ENCODE measurements at regions not wholly inside any gene's neighbourhood (a gene's known extent, or its start where the extent isn't known, plus 50 kb on each side); places are given as distances from the start of the nearest gene placed in this dataset.

- Mint-ChIP-seq H3K27me3 (peaks cover 12 to 32% of the 10 kb centered on the region in 2 donors), H3K9me3 (peaks cover 0 to 1% (median 0%) of the 10 kb centered on the region in 5 donors), H3K27ac (no peak overlapping the region), H3K4me1 (no peaks in the 10 kb centered on the region), H3K36me3 (no peaks in the 10 kb centered on the region), H3K4me3 (no peak overlapping the region)
- Histone ChIP-seq H3K27ac (ENCODE audit: low read depth, low read length) (no peak overlapping the region), H3K36me3 (ENCODE audit: insufficient read depth, low read length) (no peaks in the 10 kb centered on the region), H3K4me1 (ENCODE audit: insufficient read depth, low read length) (no peaks in the 10 kb centered on the region), H3K4me3 (ENCODE audit: low read length) (no peak overlapping the region), H3K27me3 (ENCODE audit: insufficient read depth, low read length, poor library complexity, severe bottlenecking) (no peaks in the 10 kb centered on the region), H3K9me3 (ENCODE audit: low read length) (no peaks in the 10 kb centered on the region)
- ChIA-PET POLR2A (no interaction called here), CTCF (no interaction called here)
- peak in 1 of 5 donors; percentile 2 for DNase-seq
These were observed 80.0 kb upstream of the DBX2 start for GRCh38 chr12:45130881-45131281.

GRCh38 chr12:45131506-45131905 is 80.6 kb upstream of the DBX2 start:
- H3K4me3 ChIP-seq (ENCODE audit: low read length), result no peak overlapping the region
- H3K27ac Mint-ChIP-seq, result no peak overlapping the region
- H3K9me3 ChIP-seq (ENCODE audit: low read length), result no peaks in the 10 kb centered on the region
- no peaks in the 10 kb centered on the region for H3K4me1 ChIP-seq (ENCODE audit: insufficient read depth, low read length)
- peaks cover 13 to 34% of the 10 kb centered on the region in 2 donors for H3K27me3 Mint-ChIP-seq
- no peaks in the 10 kb centered on the region for H3K27me3 ChIP-seq (ENCODE audit: insufficient read depth, low read length, poor library complexity, severe bottlenecking)
- H3K36me3 ChIP-seq (ENCODE audit: insufficient read depth, low read length), result no peaks in the 10 kb centered on the region
- CTCF ChIA-PET, result no interaction called here
- H3K27ac ChIP-seq (ENCODE audit: low read depth, low read length), result no peak overlapping the region
- H3K4me3 Mint-ChIP-seq, result no peak overlapping the region
- no peaks in the 10 kb centered on the region for H3K4me1 Mint-ChIP-seq
- no peaks in the 10 kb centered on the region for H3K36me3 Mint-ChIP-seq
- peaks cover 0 to 1% (median 0%) of the 10 kb centered on the region in 5 donors for H3K9me3 Mint-ChIP-seq
- POLR2A ChIA-PET, result no interaction called here
- no peak for DNase-seq

GRCh38 chr12:45138609-45139008 is 77.3 kb upstream of the ANO6 start:
- CTCF ChIA-PET, result no interaction called here
- Mint-ChIP-seq H3K27me3 (peaks cover 4 to 10% of the 10 kb centered on the region in 2 donors), H3K27ac (no peak overlapping the region), H3K9me3 (peaks cover 0 to 3% (median 0%) of the 10 kb centered on the region in 5 donors), H3K4me1 (no peaks in the 10 kb centered on the region), H3K4me3 (no peak overlapping the region), H3K36me3 (no peaks in the 10 kb centered on the region)
- no peak overlapping the region for H3K4me3 ChIP-seq (ENCODE audit: low read length)
- DNase-seq, result no peak
- no peak overlapping the region for H3K27ac ChIP-seq (ENCODE audit: low read depth, low read length)
- no peaks in the 10 kb centered on the region for H3K4me1 ChIP-seq (ENCODE audit: insufficient read depth, low read length)
- no peaks in the 10 kb centered on the region for H3K36me3 ChIP-seq (ENCODE audit: insufficient read depth, low read length)
- no peaks in the 10 kb centered on the region for H3K9me3 ChIP-seq (ENCODE audit: low read length)
- no peaks in the 10 kb centered on the region for H3K27me3 ChIP-seq (ENCODE audit: insufficient read depth, low read length, poor library complexity, severe bottlenecking)
- POLR2A ChIA-PET, result no interaction called here

- POLR2A ChIA-PET, result no interaction called here
- Mint-ChIP-seq H3K9me3 (peaks cover 12 to 22% (median 18%) of the 10 kb centered on the region in 5 donors), H3K27ac (no peak overlapping the region), H3K4me1 (no peaks in the 10 kb centered on the region), H3K4me3 (no peak overlapping the region), H3K27me3 (peaks cover 9 to 16% of the 10 kb centered on the region in 2 donors), H3K36me3 (peaks cover 0 to 12% (median 2%) of the 10 kb centered on the region in 3 donors)
- Histone ChIP-seq H3K36me3 (ENCODE audit: insufficient read depth, low read length) (no peaks in the 10 kb centered on the region), H3K27me3 (ENCODE audit: insufficient read depth, low read length, poor library complexity, severe bottlenecking) (peaks cover 5% of the 10 kb centered on the region), H3K4me3 (ENCODE audit: low read length) (no peak overlapping the region), H3K4me1 (ENCODE audit: insufficient read depth, low read length) (no peaks in the 10 kb centered on the region), H3K9me3 (ENCODE audit: low read length) (no peaks in the 10 kb centered on the region), H3K27ac (ENCODE audit: low read depth, low read length) (no peak overlapping the region)
- DNase-seq, result no peak
- CTCF ChIA-PET, result no interaction called here
These were observed 67.9 kb upstream of the ANO6 start for GRCh38 chr12:45148006-45148405.

- Mint-ChIP-seq H3K36me3 (peaks cover 0 to 12% (median 2%) of the 10 kb centered on the region in 3 donors), H3K27me3 (peaks cover 9 to 15% of the 10 kb centered on the region in 2 donors), H3K4me1 (no peaks in the 10 kb centered on the region), H3K9me3 (peaks cover 12 to 24% (median 18%) of the 10 kb centered on the region in 5 donors), H3K27ac (no peak overlapping the region), H3K4me3 (no peak overlapping the region)
- Histone ChIP-seq H3K9me3 (ENCODE audit: low read length) (no peaks in the 10 kb centered on the region), H3K27ac (ENCODE audit: low read depth, low read length) (no peak overlapping the region), H3K4me3 (ENCODE audit: low read length) (no peak overlapping the region), H3K27me3 (ENCODE audit: insufficient read depth, low read length, poor library complexity, severe bottlenecking) (peaks cover 5% of the 10 kb centered on the region), H3K4me1 (ENCODE audit: insufficient read depth, low read length) (no peaks in the 10 kb centered on the region), H3K36me3 (ENCODE audit: insufficient read depth, low read length) (no peaks in the 10 kb centered on the region)
- POLR2A ChIA-PET, result no interaction called here
- no peak for DNase-seq
- CTCF ChIA-PET, result no interaction called here
These were observed 67.3 kb upstream of the ANO6 start for GRCh38 chr12:45148619-45149018.

GRCh38 chr12:45165284-45165683 is 50.6 kb upstream of the ANO6 start:
- Histone ChIP-seq H3K36me3 (ENCODE audit: insufficient read depth, low read length) (no peaks in the 10 kb centered on the region), H3K4me3 (ENCODE audit: low read length) (no peak overlapping the region), H3K27ac (ENCODE audit: low read depth, low read length) (no peak overlapping the region), H3K4me1 (ENCODE audit: insufficient read depth, low read length) (no peaks in the 10 kb centered on the region), H3K27me3 (ENCODE audit: insufficient read depth, low read length, poor library complexity, severe bottlenecking) (peaks cover 6% of the 10 kb centered on the region), H3K9me3 (ENCODE audit: low read length) (no peaks in the 10 kb centered on the region)
- ChIA-PET CTCF (no interaction called here), POLR2A (no interaction called here)
- peaks cover 0 to 17% (median 0%) of the 10 kb centered on the region in 3 donors for H3K36me3 Mint-ChIP-seq
- no peak overlapping the region for H3K4me3 Mint-ChIP-seq
- no peak for DNase-seq
- H3K9me3 Mint-ChIP-seq, result peaks cover 15 to 33% (median 23%) of the 10 kb centered on the region in 5 donors
- no peak overlapping the region for H3K27ac Mint-ChIP-seq
- H3K27me3 Mint-ChIP-seq, result peaks cover 9 to 39% of the 10 kb centered on the region in 2 donors
- no peaks in the 10 kb centered on the region for H3K4me1 Mint-ChIP-seq

- DNase-seq, result no peak
- no peaks in the 10 kb centered on the region for H3K4me1 ChIP-seq (ENCODE audit: insufficient read depth, low read length)
- Mint-ChIP-seq H3K4me1 (no peaks in the 10 kb centered on the region), H3K9me3 (peaks cover 12 to 29% (median 19%) of the 10 kb centered on the region in 5 donors), H3K27ac (no peak overlapping the region), H3K4me3 (no peak overlapping the region), H3K36me3 (peaks cover 0 to 17% (median 0%) of the 10 kb centered on the region in 3 donors), H3K27me3 (peaks cover 10 to 35% of the 10 kb centered on the region in 2 donors)
- H3K27ac ChIP-seq (ENCODE audit: low read depth, low read length), result no peak overlapping the region
- H3K27me3 ChIP-seq (ENCODE audit: insufficient read depth, low read length, poor library complexity, severe bottlenecking), result peaks cover 6% of the 10 kb centered on the region
- no peaks in the 10 kb centered on the region for H3K9me3 ChIP-seq (ENCODE audit: low read length)
- H3K36me3 ChIP-seq (ENCODE audit: insufficient read depth, low read length), result no peaks in the 10 kb centered on the region
- H3K4me3 ChIP-seq (ENCODE audit: low read length), result no peak overlapping the region
- POLR2A ChIA-PET, result no interaction called here
- CTCF ChIA-PET, result no interaction called here
These were observed 49.8 kb upstream of the ANO6 start for GRCh38 chr12:45166056-45166455.
